HCT116 (cell line): ENCODE measurements at regions not wholly inside any gene's neighbourhood (a gene's known extent, or its start where the extent isn't known, plus 50 kb on each side); places are given as distances from the start of the nearest gene placed in this dataset.

Source experiments
- EGR1 ChIP-seq: IDR thresholded peaks from 2 replicates; pipeline ENCODE4 v1.6.1; 2012; ENCODE audit warnings: low read depth
- FOSL1 ChIP-seq: IDR thresholded peaks from 2 replicates; pipeline ENCODE4 v1.6.1; 2012; ENCODE audit warnings: low read depth

- TF ChIP-seq EGR1, result no peak
- no peak for TF ChIP-seq FOSL1
Measured at GRCh38 chr4:82042042-82042441, 331.7 kb downstream of the HNRNPD start.
